ENCODE measurements at regions not wholly inside any gene's neighbourhood (a gene's known extent, or its start where the extent isn't known, plus 50 kb on each side); places are given as distances from the start of the nearest gene placed in this dataset.

DNA sequence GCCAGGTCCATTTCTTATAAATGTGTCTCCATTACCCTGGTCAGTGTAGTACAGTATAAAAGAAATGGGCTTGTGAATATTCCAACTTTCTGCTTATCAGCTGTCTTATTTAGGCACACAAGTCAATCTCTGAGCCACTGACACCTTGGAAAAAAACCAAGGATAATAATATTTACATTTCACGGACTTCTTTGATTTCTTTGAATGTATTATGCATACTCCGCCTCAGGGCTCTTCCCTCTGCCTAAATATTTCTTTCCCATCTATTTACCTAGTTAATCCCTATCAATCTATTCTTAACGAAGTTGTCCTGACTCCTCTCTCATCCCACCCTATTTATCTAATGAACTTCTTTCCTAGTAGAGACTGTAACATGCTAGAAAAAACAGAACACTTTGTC, 253.8 kb downstream of the CRPPA start:
- Mint-ChIP-seq H3K9me3 (peaks cover 12% of the 10 kb centered on the region), H3K27ac (no peak overlapping the region), H3K36me3 (ENCODE audit: low read depth) (no peaks in the 10 kb centered on the region), H3K27me3 (ENCODE audit: low read depth) (no peaks in the 10 kb centered on the region), H3K4me1 (no peaks in the 10 kb centered on the region), H3K4me3 (no peak overlapping the region)
- TF ChIP-seq, protein P1, sequence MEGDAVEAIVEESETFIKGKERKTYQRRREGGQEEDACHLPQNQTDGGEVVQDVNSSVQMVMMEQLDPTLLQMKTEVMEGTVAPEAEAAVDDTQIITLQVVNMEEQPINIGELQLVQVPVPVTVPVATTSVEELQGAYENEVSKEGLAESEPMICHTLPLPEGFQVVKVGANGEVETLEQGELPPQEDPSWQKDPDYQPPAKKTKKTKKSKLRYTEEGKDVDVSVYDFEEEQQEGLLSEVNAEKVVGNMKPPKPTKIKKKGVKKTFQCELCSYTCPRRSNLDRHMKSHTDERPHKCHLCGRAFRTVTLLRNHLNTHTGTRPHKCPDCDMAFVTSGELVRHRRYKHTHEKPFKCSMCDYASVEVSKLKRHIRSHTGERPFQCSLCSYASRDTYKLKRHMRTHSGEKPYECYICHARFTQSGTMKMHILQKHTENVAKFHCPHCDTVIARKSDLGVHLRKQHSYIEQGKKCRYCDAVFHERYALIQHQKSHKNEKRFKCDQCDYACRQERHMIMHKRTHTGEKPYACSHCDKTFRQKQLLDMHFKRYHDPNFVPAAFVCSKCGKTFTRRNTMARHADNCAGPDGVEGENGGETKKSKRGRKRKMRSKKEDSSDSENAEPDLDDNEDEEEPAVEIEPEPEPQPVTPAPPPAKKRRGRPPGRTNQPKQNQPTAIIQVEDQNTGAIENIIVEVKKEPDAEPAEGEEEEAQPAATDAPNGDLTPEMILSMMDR (IDR thresholded peaks at IDR 0.05; ENCODE audit: unreplicated experiment in 3 of 3), result no peak

DNA sequence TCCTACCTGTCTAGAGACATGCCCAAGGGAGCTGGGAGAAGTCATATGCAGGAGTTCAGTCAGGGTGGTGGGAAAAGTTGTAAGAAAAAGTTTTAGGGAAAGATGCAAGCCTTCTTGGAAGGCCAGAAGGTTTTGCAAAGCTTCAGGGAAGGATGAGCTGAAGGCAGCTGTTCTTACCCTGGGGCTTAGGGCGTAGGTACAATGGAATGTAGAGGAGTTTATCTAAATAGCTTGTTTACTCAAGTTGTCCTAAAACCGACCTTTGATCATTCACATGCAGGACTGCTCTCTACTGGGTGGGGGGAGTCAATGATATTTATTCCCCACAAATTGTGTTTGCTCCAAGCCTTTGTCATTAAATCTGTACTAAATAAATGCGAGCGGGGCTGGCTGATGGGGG, 277.0 kb downstream of the CRPPA start:
- Mint-ChIP-seq H3K4me1 (no peaks in the 10 kb centered on the region), H3K27me3 (ENCODE audit: low read depth) (no peaks in the 10 kb centered on the region), H3K27ac (no peak overlapping the region), H3K4me3 (no peak overlapping the region), H3K9me3 (peaks cover 40% of the 10 kb centered on the region), H3K36me3 (ENCODE audit: low read depth) (peaks cover 24% of the 10 kb centered on the region)
- TF ChIP-seq, protein P1 (IDR thresholded peaks at IDR 0.05; ENCODE audit: unreplicated experiment in 3 of 3), result no peak

DNA sequence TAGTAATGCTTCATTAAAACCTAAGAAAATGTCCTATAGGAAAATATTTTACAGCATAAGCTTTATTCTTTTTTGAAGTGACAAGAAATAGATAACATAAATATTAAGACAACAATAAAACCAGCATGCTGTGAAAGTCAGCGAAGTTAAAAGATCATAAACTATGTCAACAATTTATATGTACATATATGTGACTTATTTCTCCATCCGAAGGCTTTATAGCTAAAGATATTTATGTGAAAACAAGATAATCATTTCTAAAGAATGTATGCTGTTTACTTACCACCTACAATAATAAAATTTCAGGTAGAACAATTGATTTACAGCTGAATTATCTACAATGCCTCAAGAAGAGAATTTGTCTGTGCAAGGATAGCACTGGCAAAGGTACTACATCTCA, 283.4 kb downstream of the CRPPA start:
- TF ChIP-seq, protein P1 (IDR thresholded peaks at IDR 0.05; ENCODE audit: unreplicated experiment in 3 of 3), result no peak
- Mint-ChIP-seq H3K27ac (no peak overlapping the region), H3K27me3 (ENCODE audit: low read depth) (no peaks in the 10 kb centered on the region), H3K4me1 (peaks cover 21% of the 10 kb centered on the region), H3K36me3 (ENCODE audit: low read depth) (no peaks in the 10 kb centered on the region), H3K9me3 (no peaks in the 10 kb centered on the region), H3K4me3 (no peak overlapping the region)

- Mint-ChIP-seq H3K9me3 (no peaks in the 10 kb centered on the region), H3K36me3 (ENCODE audit: low read depth) (no peaks in the 10 kb centered on the region), H3K27me3 (ENCODE audit: low read depth) (no peaks in the 10 kb centered on the region), H3K4me3 (no peak overlapping the region), H3K27ac (no peak overlapping the region), H3K4me1 (peaks cover 21% of the 10 kb centered on the region)
- TF ChIP-seq, protein P1 (IDR thresholded peaks at IDR 0.05; ENCODE audit: unreplicated experiment in 3 of 3), result no peak
These were observed 284.4 kb downstream of the CRPPA start for GRCh38 chr7:16136896-16137295.

DNA sequence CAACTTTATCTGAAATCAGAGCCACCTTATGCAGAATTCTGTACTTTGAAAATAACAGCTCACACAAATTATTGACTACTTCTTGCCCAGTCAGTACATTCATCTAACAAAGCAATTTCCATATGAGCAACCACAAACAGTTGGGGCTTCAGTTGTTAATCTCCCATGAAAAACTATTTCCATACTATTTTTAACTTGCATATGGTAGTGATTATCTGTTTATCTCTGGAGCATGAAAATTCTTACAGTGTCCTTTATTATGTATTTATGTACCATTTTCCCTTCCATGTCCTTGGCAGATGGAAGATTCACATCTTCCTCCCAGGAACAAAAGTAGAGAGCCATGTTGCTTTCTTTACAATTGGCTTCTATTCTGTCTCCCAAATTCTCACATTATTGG, 285.7 kb downstream of the CRPPA start:
- Mint-ChIP-seq H3K36me3 (ENCODE audit: low read depth) (no peaks in the 10 kb centered on the region), H3K27me3 (ENCODE audit: low read depth) (no peaks in the 10 kb centered on the region), H3K27ac (peak overlapping the region in 2 of 3 experiments; percentile 70 to 86), H3K9me3 (no peaks in the 10 kb centered on the region), H3K4me1 (peaks cover 21% of the 10 kb centered on the region), H3K4me3 (no peak overlapping the region)
- TF ChIP-seq, protein P1 (IDR thresholded peaks at IDR 0.05; ENCODE audit: unreplicated experiment in 3 of 3), result no peak

Data from nephron (organoid).